ENCODE measurements at regions not wholly inside any gene's neighbourhood (a gene's known extent, or its start where the extent isn't known, plus 50 kb on each side); places are given as distances from the start of the nearest gene placed in this dataset.

- Mint-ChIP-seq H3K9me3 (ENCODE audit: low read depth) (no peaks in the 10 kb centered on the region), H3K4me3 (ENCODE audit: low read depth) (no peak overlapping the region), H3K27ac (no peak overlapping the region), H3K4me1 (ENCODE audit: low read depth) (no peaks in the 10 kb centered on the region), H3K27me3 (no peaks in the 10 kb centered on the region), H3K36me3 (ENCODE audit: insufficient read depth) (no peaks in the 10 kb centered on the region)
- no peak for DNase-seq (ENCODE audit: low spot score, unreplicated experiment)
- TF ChIP-seq CTCF (IDR thresholded peaks at IDR 0.05; ENCODE audit: unreplicated experiment), result no peak
These were observed 83.1 kb upstream of the TSPAN8 start for GRCh38 chr12:71240946-71241345.

GRCh38 chr12:71239731-71240130, 81.9 kb upstream of the TSPAN8 start:
- Mint-ChIP-seq H3K36me3 (ENCODE audit: insufficient read depth) (no peaks in the 10 kb centered on the region), H3K4me1 (ENCODE audit: low read depth) (no peaks in the 10 kb centered on the region), H3K27me3 (no peaks in the 10 kb centered on the region), H3K4me3 (ENCODE audit: low read depth) (no peak overlapping the region), H3K27ac (no peak overlapping the region), H3K9me3 (ENCODE audit: low read depth) (no peaks in the 10 kb centered on the region)
- DNase-seq (ENCODE audit: low spot score, unreplicated experiment), result no peak
- TF ChIP-seq CTCF (IDR thresholded peaks at IDR 0.05; ENCODE audit: unreplicated experiment), result no peak

GRCh38 chr12:71237128-71237527, 79.3 kb upstream of the TSPAN8 start:
- DNase-seq (ENCODE audit: low spot score, unreplicated experiment), result no peak
- Mint-ChIP-seq H3K4me1 (ENCODE audit: low read depth) (no peaks in the 10 kb centered on the region), H3K27me3 (no peaks in the 10 kb centered on the region), H3K9me3 (ENCODE audit: low read depth) (no peaks in the 10 kb centered on the region), H3K27ac (no peak overlapping the region), H3K36me3 (ENCODE audit: insufficient read depth) (no peaks in the 10 kb centered on the region), H3K4me3 (ENCODE audit: low read depth) (no peak overlapping the region)
- TF ChIP-seq CTCF (IDR thresholded peaks at IDR 0.05; ENCODE audit: unreplicated experiment), result no peak

- Mint-ChIP-seq H3K4me3 (ENCODE audit: low read depth) (no peak overlapping the region), H3K36me3 (ENCODE audit: insufficient read depth) (no peaks in the 10 kb centered on the region), H3K27ac (no peak overlapping the region), H3K4me1 (ENCODE audit: low read depth) (no peaks in the 10 kb centered on the region), H3K27me3 (no peaks in the 10 kb centered on the region), H3K9me3 (ENCODE audit: low read depth) (no peaks in the 10 kb centered on the region)
- no peak for DNase-seq (ENCODE audit: low spot score, unreplicated experiment)
- no peak for TF ChIP-seq CTCF (IDR thresholded peaks at IDR 0.05; ENCODE audit: unreplicated experiment)
These were observed 78.4 kb upstream of the TSPAN8 start for GRCh38 chr12:71236133-71236660.

- H3K9me3 Mint-ChIP-seq (ENCODE audit: low read depth), result peaks cover 5% of the 10 kb centered on the region
- H3K4me1 Mint-ChIP-seq (ENCODE audit: low read depth), result no peaks in the 10 kb centered on the region
- DNase-seq (ENCODE audit: low spot score, unreplicated experiment), result no peak
- H3K27me3 Mint-ChIP-seq, result no peaks in the 10 kb centered on the region
- H3K36me3 Mint-ChIP-seq (ENCODE audit: insufficient read depth), result no peaks in the 10 kb centered on the region
- H3K4me3 Mint-ChIP-seq (ENCODE audit: low read depth), result no peak overlapping the region
- TF ChIP-seq CTCF (IDR thresholded peaks at IDR 0.05; ENCODE audit: unreplicated experiment), result no peak
- no peak overlapping the region for H3K27ac Mint-ChIP-seq
These were observed 75.3 kb upstream of the TSPAN8 start for GRCh38 chr12:71233083-71233482.

Data from progenitor cell of endocrine pancreas (in vitro differentiated cells).